Thoracic aorta (tissue), 2 donors: ENCODE measurements at regions not wholly inside any gene's neighbourhood (a gene's known extent, or its start where the extent isn't known, plus 50 kb on each side); places are given as distances from the start of the nearest gene placed in this dataset.

Experiments
- ATAC-seq: fragments of 150-250 bp; one replicate; pipeline ENCODE4 v1.8.0; 2017; ENCODE audit warnings: low read depth; ENCODE audit not compliant: insufficient number of reproducible peaks, low FRiP score
- DNase-seq: peaks from one replicate; pipeline ENCODE4 v3.0.0-alpha.2; 2020; ENCODE audit warnings: low spot score
- H3K27ac ChIP-seq, 2 donors: fragments of 200-600 bp; sonication (generic); 1 replicate in 1 of 2; 2 replicates in 1 of 2; pipeline ENCODE4 v1.5.1; 2016; ENCODE audit warnings: mild to moderate bottlenecking in 2 of 2, moderate library complexity in 2 of 2
- H3K27me3 ChIP-seq: fragments of 200-600 bp; sonication (generic); replicated peaks from 2 replicates; pipeline ENCODE4 v1.6.0; 2016; ENCODE audit warnings: mild to moderate bottlenecking; ENCODE audit not compliant: insufficient read depth
- H3K36me3 ChIP-seq: fragments of 200-600 bp; sonication (generic); one replicate; pipeline ENCODE4 v1.5.1; 2016
- H3K4me1 ChIP-seq, 2 donors: fragments of 200-600 bp; sonication (generic); 1 replicate in 1 of 2; 2 replicates in 1 of 2; pipeline versions ENCODE4 v1.5.1 to v1.6.0; 2016; ENCODE audit warnings: low read depth in 2 of 2, mild to moderate bottlenecking in 1 of 2; ENCODE audit not compliant: control insufficient read depth in 1 of 2
- H3K4me3 ChIP-seq: fragments of 200-600 bp; sonication (generic); 2 replicates; pipeline ENCODE4 v1.5.1; 2016; ENCODE audit warnings: mild to moderate bottlenecking
- H3K9me3 ChIP-seq: fragments of 200-600 bp; sonication (generic); 2 replicates; pipeline ENCODE4 v1.5.1; 2016
- CTCF ChIP-seq: fragments of 200-600 bp; sonication (generic); IDR thresholded peaks from one replicate; pipeline ENCODE4 v1.5.1; 2019; ENCODE audit warnings: antibody characterized with exemption

GRCh38 chr10:2469802-2470201, 597.5 kb upstream of the PFKP start:
- no peaks in the 10 kb centered on the region for H3K36me3 ChIP-seq
- no peak overlapping the region for H3K4me3 ChIP-seq
- ATAC-seq (no peak), DNase-seq (no peak)
- H3K9me3 ChIP-seq = no peaks in the 10 kb centered on the region
- no peak overlapping the region for H3K27ac ChIP-seq
- no peak for TF ChIP-seq CTCF
- H3K4me1 ChIP-seq = no peaks in the 10 kb centered on the region
- no peaks in the 10 kb centered on the region for H3K27me3 ChIP-seq

GRCh38 chr10:2464483-2464882, 602.9 kb upstream of the PFKP start:
- Histone ChIP-seq H3K4me3 (no peak overlapping the region), H3K4me1 (no peaks in the 10 kb centered on the region), H3K27me3 (no peaks in the 10 kb centered on the region), H3K9me3 (no peaks in the 10 kb centered on the region), H3K36me3 (no peaks in the 10 kb centered on the region), H3K27ac (no peak overlapping the region)
- ATAC-seq = no peak
- DNase-seq = no peak
- no peak for TF ChIP-seq CTCF

GRCh38 chr10:2463316-2463715, 604.0 kb upstream of the PFKP start:
- ATAC-seq (no peak), DNase-seq (no peak)
- H3K27ac ChIP-seq = no peak overlapping the region
- H3K36me3 ChIP-seq = no peaks in the 10 kb centered on the region
- H3K4me1 ChIP-seq = no peaks in the 10 kb centered on the region
- H3K27me3 ChIP-seq = no peaks in the 10 kb centered on the region
- no peak for TF ChIP-seq CTCF
- H3K9me3 ChIP-seq = no peaks in the 10 kb centered on the region
- H3K4me3 ChIP-seq = no peak overlapping the region

GRCh38 chr10:2462581-2462980, 604.8 kb upstream of the PFKP start:
- TF ChIP-seq CTCF = no peak
- H3K27me3 ChIP-seq = no peaks in the 10 kb centered on the region
- no peak for ATAC-seq

GRCh38 chr10:2460812-2461211, 606.5 kb upstream of the PFKP start:
- H3K36me3 ChIP-seq = no peaks in the 10 kb centered on the region
- no peak for ATAC-seq
- H3K27me3 ChIP-seq = no peaks in the 10 kb centered on the region
- no peak for DNase-seq
- no peak overlapping the region for H3K27ac ChIP-seq
- H3K4me1 ChIP-seq = no peaks in the 10 kb centered on the region
- no peak for TF ChIP-seq CTCF
- H3K4me3 ChIP-seq = no peak overlapping the region
- no peaks in the 10 kb centered on the region for H3K9me3 ChIP-seq

More at GRCh38 chr10:2462581-2462980, 604.8 kb upstream of the PFKP start:
- Histone ChIP-seq H3K4me3 (no peak overlapping the region), H3K9me3 (no peaks in the 10 kb centered on the region), H3K36me3 (no peaks in the 10 kb centered on the region), H3K4me1 (no peaks in the 10 kb centered on the region), H3K27ac (no peak overlapping the region)
- no peak for DNase-seq
